ENCODE measurements at regions not wholly inside any gene's neighbourhood (a gene's known extent, or its start where the extent isn't known, plus 50 kb on each side); places are given as distances from the start of the nearest gene placed in this dataset.

GRCh38 chr6:39997101-39997635, 62.9 kb upstream of the MOCS1 start:
- DNase-seq (ENCODE audit: insufficient read length, low spot score) (no peak), FAIRE-seq (no peak)
- no peak for TF ChIP-seq POLR2A (IDR thresholded peaks at IDR 0.05; ENCODE audit: low read depth, low read length)

- no peak for TF ChIP-seq POLR2A (IDR thresholded peaks at IDR 0.05; ENCODE audit: low read depth, low read length)
- FAIRE-seq (no peak), DNase-seq (ENCODE audit: insufficient read length, low spot score) (no peak)
These were observed 61.4 kb upstream of the MOCS1 start for GRCh38 chr6:39995633-39996032.

DNA sequence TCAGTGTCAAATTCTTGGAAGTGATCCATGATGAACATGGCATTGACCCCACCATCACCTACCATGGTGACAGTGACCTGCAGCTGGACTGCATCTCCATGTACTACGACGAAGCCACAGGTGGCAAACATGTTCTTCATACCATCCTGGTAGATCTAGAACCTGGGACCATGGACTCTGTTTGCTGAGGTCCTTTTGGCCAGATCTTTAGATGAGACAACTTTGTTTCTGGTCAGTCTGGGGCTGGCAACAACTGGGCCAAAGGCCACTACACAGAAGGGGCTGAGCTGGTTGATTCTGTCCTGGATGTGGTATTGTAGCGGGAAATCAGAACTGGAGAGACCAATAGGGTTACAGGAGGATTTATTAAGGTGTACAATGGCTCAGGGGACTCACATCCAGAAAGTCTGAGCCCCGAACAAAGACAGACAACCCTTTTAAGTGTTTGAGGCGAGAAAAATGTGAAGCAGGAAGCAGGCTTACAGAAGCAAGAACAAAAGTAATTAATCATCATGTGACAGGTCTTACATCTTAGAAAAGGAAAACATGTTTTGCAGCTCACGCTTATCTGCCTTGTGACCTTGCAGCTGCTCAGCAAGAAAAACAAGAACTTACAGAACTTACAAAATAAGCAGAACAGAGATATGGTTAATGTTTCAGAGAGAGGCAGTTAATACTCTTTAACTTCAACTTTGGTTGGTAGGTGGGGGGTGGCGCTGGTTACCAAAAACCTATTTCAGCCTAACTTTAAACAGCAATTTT, 58.8 kb upstream of the MOCS1 start:
- FAIRE-seq (no peak), DNase-seq (ENCODE audit: insufficient read length, low spot score) (no peak)
- TF ChIP-seq POLR2A (IDR thresholded peaks at IDR 0.05; ENCODE audit: low read depth, low read length), result no peak
